Neural cell (in vitro differentiated cells): ENCODE measurements at regions not wholly inside any gene's neighbourhood (a gene's known extent, or its start where the extent isn't known, plus 50 kb on each side); places are given as distances from the start of the nearest gene placed in this dataset.

ENCODE experiments used
- H2AFZ ChIP-seq: fragments of 200-600, 300-800 bp; sonication (generic), shearing (Covaris generic); 2 replicates; pipeline ENCODE4 v1.6.0; 2014; ENCODE audit warnings: low read depth, mild to moderate bottlenecking, antibody characterized with exemption, low read length, moderate library complexity
- H3F3A ChIP-seq: fragments of 200-600 bp; shearing (Covaris generic); 2 replicates; pipeline ENCODE4 v1.6.1; 2016; ENCODE audit warnings: mild to moderate bottlenecking, moderate library complexity, mixed read lengths, antibody characterized with exemption, low read length; ENCODE audit not compliant: insufficient read depth, poor library complexity, severe bottlenecking
- H3K27ac ChIP-seq: fragments of 200-600, 300-800 bp; sonication (generic), shearing (Covaris generic); 2 replicates; pipeline ENCODE4 v1.5.1; 2014; ENCODE audit warnings: mild to moderate bottlenecking, low read length, moderate library complexity
- H3K27me3 ChIP-seq: fragments of 300-800, 200-600 bp; sonication (generic), shearing (Covaris generic); 2 replicates; pipeline ENCODE4 v1.6.0; 2014; ENCODE audit warnings: mild to moderate bottlenecking, low read depth, low read length, moderate library complexity; ENCODE audit not compliant: insufficient read depth
- H3K36me3 ChIP-seq: fragments of 300-800, 200-600 bp; sonication (generic), shearing (Covaris generic); 2 replicates; pipeline ENCODE4 v1.5.1; 2014; ENCODE audit warnings: mild to moderate bottlenecking, antibody characterized with exemption, low read length, moderate library complexity; ENCODE audit not compliant: insufficient read depth
- H3K4me2 ChIP-seq: fragments of 300-800, 200-600 bp; sonication (generic), shearing (Covaris generic); 2 replicates; pipeline ENCODE4 v1.6.0; 2014; ENCODE audit warnings: mild to moderate bottlenecking, low read length
- H3K4me3 ChIP-seq: fragments of 300-800, 200-600 bp; sonication (generic), shearing (Covaris generic); 2 replicates; pipeline ENCODE4 v1.5.1; 2014; ENCODE audit warnings: mild to moderate bottlenecking, low read length, moderate library complexity
- H3K79me2 ChIP-seq: fragments of 200-600 bp; shearing (Covaris generic); replicated peaks from 2 replicates; pipeline ENCODE4 v1.6.0; 2014; ENCODE audit warnings: mild to moderate bottlenecking, low read length, moderate library complexity; ENCODE audit not compliant: insufficient read depth
- H3K9ac ChIP-seq: fragments of 300-800, 200-600 bp; sonication (generic), shearing (Covaris generic); 2 replicates; pipeline ENCODE4 v1.6.1; 2016; ENCODE audit warnings: mild to moderate bottlenecking, low read length, mixed read lengths
- H3K9me2 ChIP-seq: fragments of 200-600 bp; shearing (Covaris generic); 2 replicates; pipeline ENCODE4 v1.6.1; 2016; ENCODE audit warnings: mild to moderate bottlenecking, low read length, mixed read lengths; ENCODE audit not compliant: insufficient read depth
- H3K9me3 ChIP-seq: fragments of 200-600, 300-800 bp; sonication (generic), shearing (Covaris generic); 2 replicates; pipeline ENCODE4 v1.6.1; 2016; ENCODE audit warnings: mild to moderate bottlenecking, mixed run types, low read length, moderate library complexity, mixed read lengths
- H4K20me1 ChIP-seq: fragments of 200-600 bp; shearing (Covaris generic); 2 replicates; pipeline ENCODE4 v1.6.1; 2016; ENCODE audit warnings: mild to moderate bottlenecking, mixed run types; ENCODE audit not compliant: insufficient read depth
- EP300 ChIP-seq: fragments of 450-650 bp; conservative IDR thresholded peaks from 2 replicates; pipeline ENCODE4 v1.6.1; 2014; ENCODE audit warnings: antibody characterized with exemption, mild to moderate bottlenecking, moderate library complexity; ENCODE audit not compliant: poor library complexity, severe bottlenecking
- EZH2 ChIP-seq: fragments of 200-600, 300-800 bp; shearing (Covaris generic), sonication (generic); IDR thresholded peaks from 2 replicates; pipeline ENCODE4 v1.6.1; 2014; ENCODE audit warnings: antibody characterized with exemption, low read length, borderline replicate concordance, mild to moderate bottlenecking; ENCODE audit not compliant: insufficient read depth, poor library complexity, severe bottlenecking
- MXI1 ChIP-seq: fragments of 450-650 bp; conservative IDR thresholded peaks from 2 replicates; pipeline ENCODE4 v1.6.1; 2014; ENCODE audit warnings: antibody characterized with exemption, mild to moderate bottlenecking; ENCODE audit not compliant: poor library complexity, severe bottlenecking
- POLR2AphosphoS5 ChIP-seq: IDR thresholded peaks from 2 replicates; pipeline ENCODE4 v1.6.1; 2012
- RAD21 ChIP-seq: fragments of 450-650 bp; conservative IDR thresholded peaks from 2 replicates; pipeline ENCODE4 v1.6.1; 2014; ENCODE audit warnings: antibody characterized with exemption, mild to moderate bottlenecking, moderate library complexity
- SMC3 ChIP-seq: fragments of 450-650 bp; conservative IDR thresholded peaks from 2 replicates; pipeline ENCODE4 v1.6.1; 2014; ENCODE audit warnings: antibody characterized with exemption, mild to moderate bottlenecking, moderate library complexity; ENCODE audit not compliant: poor library complexity
- TAF1 ChIP-seq: IDR thresholded peaks from 2 replicates; pipeline ENCODE4 v1.6.1; 2012; ENCODE audit warnings: low read depth
- TF ChIP-seq, protein P1 (sequence below): fragments of 450-650 bp; IDR thresholded peaks from 2 replicates; pipeline ENCODE4 v1.5.1; 2014; ENCODE audit warnings: antibody characterized with exemption, mild to moderate bottlenecking, moderate library complexity; ENCODE audit not compliant: poor library complexity, severe bottlenecking
- TF ChIP-seq, protein P2 (sequence below): IDR thresholded peaks from 2 replicates; pipeline ENCODE4 v1.6.1; 2012; ENCODE audit warnings: borderline replicate concordance

DNA sequence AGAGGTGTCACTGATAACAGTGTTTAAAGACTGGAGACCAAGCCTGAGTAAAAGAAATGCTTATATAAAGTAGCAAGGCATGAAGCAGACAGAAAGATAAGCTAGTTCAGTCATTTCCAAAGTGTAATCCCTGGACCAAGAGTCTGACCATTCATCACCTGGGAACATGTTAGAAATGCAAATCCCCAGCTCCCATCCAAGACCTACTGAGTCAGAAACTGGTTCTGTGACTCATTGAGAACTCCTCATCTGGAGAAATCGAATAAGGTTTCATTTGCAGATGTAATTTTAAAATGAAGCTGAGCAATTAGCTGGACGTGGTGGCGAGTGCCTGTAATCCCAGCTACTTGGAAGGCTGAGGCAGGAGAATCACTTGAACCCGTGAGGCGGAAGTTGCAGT is 473.9 kb upstream of the UBE2E2 start:
- no peaks in the 10 kb centered on the region for H3K79me2 ChIP-seq
- H3F3A ChIP-seq = no peaks in the 10 kb centered on the region
- no peak overlapping the region for H2AFZ ChIP-seq
- no peaks in the 10 kb centered on the region for H3K36me3 ChIP-seq
- no peak overlapping the region for H3K4me2 ChIP-seq
- H3K9ac ChIP-seq = no peak overlapping the region
- TF ChIP-seq EZH2 (no peak), SMC3 (no peak), POLR2AphosphoS5 (no peak), RAD21 (no peak), MXI1 (no peak), EP300 (no peak)
- TF ChIP-seq, protein P1, sequence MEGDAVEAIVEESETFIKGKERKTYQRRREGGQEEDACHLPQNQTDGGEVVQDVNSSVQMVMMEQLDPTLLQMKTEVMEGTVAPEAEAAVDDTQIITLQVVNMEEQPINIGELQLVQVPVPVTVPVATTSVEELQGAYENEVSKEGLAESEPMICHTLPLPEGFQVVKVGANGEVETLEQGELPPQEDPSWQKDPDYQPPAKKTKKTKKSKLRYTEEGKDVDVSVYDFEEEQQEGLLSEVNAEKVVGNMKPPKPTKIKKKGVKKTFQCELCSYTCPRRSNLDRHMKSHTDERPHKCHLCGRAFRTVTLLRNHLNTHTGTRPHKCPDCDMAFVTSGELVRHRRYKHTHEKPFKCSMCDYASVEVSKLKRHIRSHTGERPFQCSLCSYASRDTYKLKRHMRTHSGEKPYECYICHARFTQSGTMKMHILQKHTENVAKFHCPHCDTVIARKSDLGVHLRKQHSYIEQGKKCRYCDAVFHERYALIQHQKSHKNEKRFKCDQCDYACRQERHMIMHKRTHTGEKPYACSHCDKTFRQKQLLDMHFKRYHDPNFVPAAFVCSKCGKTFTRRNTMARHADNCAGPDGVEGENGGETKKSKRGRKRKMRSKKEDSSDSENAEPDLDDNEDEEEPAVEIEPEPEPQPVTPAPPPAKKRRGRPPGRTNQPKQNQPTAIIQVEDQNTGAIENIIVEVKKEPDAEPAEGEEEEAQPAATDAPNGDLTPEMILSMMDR = no peak
- TF ChIP-seq, protein P2, sequence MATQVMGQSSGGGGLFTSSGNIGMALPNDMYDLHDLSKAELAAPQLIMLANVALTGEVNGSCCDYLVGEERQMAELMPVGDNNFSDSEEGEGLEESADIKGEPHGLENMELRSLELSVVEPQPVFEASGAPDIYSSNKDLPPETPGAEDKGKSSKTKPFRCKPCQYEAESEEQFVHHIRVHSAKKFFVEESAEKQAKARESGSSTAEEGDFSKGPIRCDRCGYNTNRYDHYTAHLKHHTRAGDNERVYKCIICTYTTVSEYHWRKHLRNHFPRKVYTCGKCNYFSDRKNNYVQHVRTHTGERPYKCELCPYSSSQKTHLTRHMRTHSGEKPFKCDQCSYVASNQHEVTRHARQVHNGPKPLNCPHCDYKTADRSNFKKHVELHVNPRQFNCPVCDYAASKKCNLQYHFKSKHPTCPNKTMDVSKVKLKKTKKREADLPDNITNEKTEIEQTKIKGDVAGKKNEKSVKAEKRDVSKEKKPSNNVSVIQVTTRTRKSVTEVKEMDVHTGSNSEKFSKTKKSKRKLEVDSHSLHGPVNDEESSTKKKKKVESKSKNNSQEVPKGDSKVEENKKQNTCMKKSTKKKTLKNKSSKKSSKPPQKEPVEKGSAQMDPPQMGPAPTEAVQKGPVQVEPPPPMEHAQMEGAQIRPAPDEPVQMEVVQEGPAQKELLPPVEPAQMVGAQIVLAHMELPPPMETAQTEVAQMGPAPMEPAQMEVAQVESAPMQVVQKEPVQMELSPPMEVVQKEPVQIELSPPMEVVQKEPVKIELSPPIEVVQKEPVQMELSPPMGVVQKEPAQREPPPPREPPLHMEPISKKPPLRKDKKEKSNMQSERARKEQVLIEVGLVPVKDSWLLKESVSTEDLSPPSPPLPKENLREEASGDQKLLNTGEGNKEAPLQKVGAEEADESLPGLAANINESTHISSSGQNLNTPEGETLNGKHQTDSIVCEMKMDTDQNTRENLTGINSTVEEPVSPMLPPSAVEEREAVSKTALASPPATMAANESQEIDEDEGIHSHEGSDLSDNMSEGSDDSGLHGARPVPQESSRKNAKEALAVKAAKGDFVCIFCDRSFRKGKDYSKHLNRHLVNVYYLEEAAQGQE = no peak
- H3K27me3 ChIP-seq = no peaks in the 10 kb centered on the region
- H3K4me3 ChIP-seq = no peak overlapping the region
- H4K20me1 ChIP-seq = no peaks in the 10 kb centered on the region
- H3K9me3 ChIP-seq = no peaks in the 10 kb centered on the region
- no peak overlapping the region for H3K27ac ChIP-seq
- no peaks in the 10 kb centered on the region for H3K9me2 ChIP-seq

DNA sequence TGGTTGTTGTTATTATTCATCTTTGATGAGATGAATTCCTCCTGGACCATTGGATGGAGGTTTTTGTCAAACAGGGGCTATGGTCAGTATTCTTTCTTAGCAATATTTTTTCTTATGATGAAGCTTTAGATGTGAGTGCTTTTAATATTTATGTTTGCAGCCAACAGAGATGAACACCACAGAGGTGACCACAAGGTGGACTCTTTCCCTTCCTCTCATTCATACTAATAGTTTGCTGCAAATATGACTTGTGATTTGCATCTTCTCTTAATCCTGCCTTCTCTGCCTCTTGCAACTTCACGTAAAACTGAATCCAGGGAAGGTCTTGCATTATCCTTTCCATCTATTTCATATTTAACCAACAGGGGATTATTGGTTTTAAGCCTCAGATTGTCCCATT is 473.1 kb upstream of the UBE2E2 start:
- Histone ChIP-seq H3K36me3 (no peaks in the 10 kb centered on the region), H3K9me3 (no peaks in the 10 kb centered on the region), H3K4me2 (no peak overlapping the region), H3K9ac (no peak overlapping the region), H4K20me1 (no peaks in the 10 kb centered on the region), H3K9me2 (no peaks in the 10 kb centered on the region), H3K27ac (no peak overlapping the region), H2AFZ (no peak overlapping the region), H3K27me3 (no peaks in the 10 kb centered on the region), H3K79me2 (no peaks in the 10 kb centered on the region), H3F3A (no peaks in the 10 kb centered on the region), H3K4me3 (no peak overlapping the region)
- no peak for TF ChIP-seq EP300
- no peak for TF ChIP-seq TAF1
- TF ChIP-seq, protein P1 = no peak
- TF ChIP-seq, protein P2 = no peak
- no peak for TF ChIP-seq MXI1
- no peak for TF ChIP-seq EZH2
- TF ChIP-seq RAD21 = no peak
- no peak for TF ChIP-seq SMC3
